EH (cell line): ENCODE measurements at regions not wholly inside any gene's neighbourhood (a gene's known extent, or its start where the extent isn't known, plus 50 kb on each side); places are given as distances from the start of the nearest gene placed in this dataset.

Source experiments
- DNase-seq: peaks from one replicate; pipeline ENCODE4 v3.0.0-alpha.2; 2015; ENCODE audit warnings: low read depth

DNA sequence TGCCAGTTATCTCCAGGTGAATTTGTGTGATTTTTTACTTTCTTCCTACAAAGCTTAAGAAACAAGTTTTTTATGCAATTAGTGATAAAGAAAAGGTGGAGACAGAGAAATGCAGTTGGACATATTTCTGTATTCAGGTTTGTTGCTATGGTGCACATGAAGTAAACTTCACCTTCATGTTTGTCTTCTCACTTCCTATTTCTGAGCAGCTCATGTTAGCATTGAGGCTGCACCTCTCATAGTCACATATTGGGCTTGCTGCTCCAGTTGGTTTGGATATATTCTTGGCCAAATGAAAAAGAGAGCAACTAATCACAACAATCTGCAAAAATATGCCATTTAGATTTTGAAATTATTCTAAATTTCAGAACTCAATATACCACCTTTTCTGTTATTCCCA lies 475.6 kb upstream of the ZWINT start:
- no peak for DNase-seq

DNA sequence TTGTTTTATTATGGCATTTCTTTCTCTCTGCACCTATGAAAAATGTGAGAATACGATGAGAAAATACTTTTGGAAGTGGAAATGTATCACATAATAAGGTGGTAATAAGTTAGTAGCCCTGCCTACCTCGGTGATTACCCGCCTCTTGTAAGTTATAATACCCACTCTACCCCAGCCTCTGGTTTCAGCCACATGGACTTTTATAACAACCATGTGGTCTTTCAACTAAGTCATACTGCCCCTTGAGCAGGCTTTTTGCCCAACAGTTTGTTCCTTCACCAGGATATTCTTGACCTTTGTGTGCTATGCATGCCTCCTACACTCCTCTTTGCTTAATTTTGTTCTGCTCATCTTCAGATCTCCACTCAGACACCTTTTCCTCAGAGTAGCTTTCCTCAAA lies 470.6 kb upstream of the ZWINT start:
- no peak for DNase-seq

DNA sequence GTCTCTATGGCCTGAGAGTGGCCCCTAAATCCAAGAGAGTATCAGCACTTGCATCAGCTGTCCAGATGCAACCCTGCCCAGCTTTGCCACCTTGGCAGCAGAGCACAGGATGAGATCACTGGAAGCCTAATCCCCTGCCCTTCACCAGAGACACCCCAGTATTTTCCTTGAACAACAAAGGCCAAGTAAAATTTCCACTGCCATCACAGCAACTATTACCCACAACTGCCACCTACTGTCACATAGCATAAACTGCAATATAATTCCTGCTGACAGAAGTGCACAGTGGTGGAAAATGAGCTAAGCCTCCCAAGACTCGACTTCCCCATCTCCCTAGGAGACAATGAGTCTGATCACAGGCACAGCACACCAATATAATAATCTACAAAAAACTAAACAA lies 462.8 kb upstream of the ZWINT start:
- no peak for DNase-seq

DNA sequence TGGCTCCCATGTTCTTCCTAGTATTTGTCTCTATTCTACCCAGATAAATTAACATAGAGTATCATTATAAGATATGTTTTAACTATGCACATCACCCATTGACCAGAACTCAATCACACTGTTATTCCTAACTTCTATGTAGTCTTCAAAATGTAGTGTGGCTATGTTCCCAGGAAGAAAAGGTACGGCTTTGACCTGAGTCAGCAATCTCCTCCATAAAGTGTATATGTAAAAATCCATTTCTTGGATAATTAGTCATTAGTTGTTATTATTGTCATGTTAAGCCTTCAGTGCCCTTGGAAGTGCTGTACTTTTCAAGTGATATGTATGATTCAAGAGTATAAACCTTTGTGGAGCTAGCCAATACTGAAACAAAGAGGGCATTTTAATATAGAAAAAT lies 444.0 kb upstream of the ZWINT start:
- DNase-seq, result no peak

DNA sequence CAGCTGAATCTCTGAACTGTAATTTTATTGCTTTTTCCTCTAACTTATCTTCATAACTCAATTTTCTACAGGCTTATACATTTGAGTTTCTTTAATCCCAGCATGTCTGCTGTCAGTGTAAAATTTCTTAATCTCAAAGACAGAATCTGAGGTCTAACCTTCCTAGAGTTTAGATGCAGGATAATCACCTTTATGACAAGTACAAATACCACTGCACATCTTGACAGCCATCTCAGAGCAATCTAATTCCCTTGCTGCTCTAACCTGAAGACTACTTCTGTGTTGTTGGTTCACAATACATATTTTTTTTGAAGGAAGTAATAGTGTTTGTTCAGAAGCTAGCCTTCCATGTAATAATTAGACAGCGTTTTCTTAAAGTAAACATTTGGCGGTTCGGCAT lies 424.2 kb upstream of the ZWINT start:
- no peak for DNase-seq

DNA sequence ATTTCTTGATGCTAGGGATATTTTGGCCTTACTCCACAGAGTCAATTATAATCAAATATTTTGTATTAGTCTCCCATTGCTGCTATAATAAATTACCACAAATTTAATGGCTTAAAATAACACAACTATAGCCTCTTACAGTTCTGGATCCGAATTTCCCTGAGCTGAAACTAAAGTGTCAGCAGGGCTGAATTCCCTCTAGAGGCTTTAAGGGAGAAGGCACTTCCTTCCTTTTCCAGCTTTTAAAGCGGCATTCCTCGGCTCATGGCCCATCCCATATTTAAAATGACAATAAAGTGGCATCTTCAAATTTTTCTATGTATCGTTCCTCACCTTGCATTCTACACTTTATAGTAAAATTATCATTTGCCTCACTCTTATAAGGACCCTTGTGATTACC lies 421.4 kb upstream of the ZWINT start:
- DNase-seq, result no peak

DNA sequence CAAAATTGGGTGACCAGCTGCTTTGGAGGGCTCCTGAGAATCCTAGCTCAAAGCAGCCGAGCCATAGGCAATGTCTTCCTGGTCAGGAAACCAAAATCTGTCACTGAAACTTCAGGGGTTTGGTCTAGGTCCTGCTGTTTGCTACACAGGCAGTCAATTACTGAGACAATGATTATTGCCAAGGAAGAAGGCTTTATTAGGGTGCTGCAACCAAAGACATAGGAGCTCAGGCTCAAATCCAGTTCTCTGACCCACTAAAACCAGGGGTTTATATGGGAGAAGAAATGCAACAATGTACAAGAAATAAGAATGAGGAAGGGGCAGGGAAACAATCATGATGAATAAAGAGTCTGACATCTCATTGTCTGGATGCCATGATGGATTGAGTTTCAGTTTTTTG lies 410.3 kb upstream of the ZWINT start:
- DNase-seq, result no peak

DNA sequence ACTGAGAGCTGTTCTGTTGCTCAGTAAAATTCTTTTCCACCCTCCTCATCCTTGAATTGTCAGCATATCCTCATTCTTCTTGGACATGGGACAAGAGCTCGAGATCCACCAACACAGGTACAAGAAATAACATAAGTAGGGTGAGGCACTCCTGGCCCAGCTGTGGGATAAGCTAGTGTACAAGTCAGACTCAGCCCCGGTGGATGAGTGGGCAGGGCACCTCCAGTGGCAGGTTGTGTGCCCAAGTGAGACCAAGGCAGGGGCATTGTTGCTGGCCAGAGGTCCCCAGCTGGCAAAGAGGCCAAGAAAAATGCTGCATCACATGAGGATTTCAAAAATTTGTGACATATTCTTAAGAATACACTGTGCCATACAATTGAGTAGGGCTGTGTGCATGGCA lies 402.0 kb upstream of the ZWINT start:
- DNase-seq, result no peak

DNA sequence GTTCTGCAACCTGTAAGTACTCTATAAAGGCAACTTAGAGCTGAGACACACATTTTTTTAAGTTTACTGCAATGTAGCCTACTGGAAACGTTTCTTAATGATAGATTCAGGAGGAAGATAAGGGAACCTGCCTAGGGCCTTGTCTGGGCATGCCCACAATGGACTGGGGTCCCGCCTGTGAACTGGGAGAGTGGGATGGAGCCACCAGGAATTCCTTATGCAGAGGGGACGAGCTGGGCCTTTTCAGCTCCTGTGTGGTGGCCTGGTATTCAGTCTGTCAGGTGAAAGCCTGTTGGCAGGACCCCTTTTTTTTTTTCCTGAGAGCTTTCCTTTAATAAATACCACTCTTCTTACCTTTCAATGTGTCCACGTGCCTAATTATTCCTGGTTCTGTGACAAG lies 384.4 kb upstream of the ZWINT start:
- no peak for DNase-seq

DNA sequence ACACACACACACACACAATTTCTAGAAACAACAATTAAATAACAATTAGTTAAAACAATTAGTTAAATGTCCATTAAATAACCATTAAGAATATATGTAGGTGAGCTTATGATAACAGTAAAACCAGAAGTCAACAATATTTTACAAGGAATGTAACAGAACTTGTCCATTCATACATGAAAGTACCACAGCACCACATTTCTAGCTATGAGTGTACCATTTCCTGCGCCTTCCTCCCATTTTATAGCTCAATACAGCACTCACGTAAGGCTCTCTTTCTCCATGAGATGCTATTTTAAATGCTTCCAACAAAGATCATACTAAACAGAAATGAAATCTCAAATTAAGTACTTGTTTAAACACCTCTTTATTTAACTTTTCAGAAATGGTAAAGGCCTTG lies 367.3 kb upstream of the ZWINT start:
- DNase-seq, result no peak

DNA sequence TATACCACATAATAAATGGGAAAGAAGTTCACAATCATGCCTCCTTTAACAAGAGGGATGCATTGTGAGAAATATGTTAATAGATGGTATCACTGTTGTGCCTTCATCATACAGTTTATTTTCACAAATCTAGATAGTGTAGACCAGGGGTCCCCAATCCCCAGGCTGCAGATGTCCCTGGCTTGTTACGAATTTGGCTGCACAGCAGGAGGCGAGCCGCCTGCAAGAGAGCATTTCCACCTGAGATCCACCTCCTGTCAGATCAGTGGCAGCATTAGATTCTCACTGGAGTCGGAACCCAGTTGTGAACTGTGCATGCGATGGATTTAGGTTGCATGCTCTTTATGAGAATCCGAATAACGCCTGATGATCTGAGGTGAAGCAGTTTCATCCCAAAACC lies 361.9 kb upstream of the ZWINT start:
- no peak for DNase-seq

DNA sequence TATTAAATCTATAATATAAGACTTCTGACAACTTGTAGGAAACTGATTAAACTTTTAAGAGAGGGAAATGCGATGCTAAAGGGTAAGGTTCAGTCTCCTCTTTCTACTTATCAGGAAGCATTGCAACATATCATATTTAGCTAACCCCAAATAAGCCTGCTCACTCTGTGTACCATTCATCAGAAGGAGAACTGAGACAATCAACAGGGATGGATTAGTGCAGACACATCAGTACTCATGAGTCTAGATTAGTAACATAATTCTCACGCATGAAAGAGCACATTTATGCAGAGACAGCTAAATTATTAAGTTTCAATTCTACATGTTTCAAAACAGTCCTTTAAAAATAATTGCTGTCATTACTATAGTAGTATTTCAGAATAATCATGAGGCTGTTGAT lies 354.2 kb upstream of the ZWINT start:
- DNase-seq, result no peak

DNA sequence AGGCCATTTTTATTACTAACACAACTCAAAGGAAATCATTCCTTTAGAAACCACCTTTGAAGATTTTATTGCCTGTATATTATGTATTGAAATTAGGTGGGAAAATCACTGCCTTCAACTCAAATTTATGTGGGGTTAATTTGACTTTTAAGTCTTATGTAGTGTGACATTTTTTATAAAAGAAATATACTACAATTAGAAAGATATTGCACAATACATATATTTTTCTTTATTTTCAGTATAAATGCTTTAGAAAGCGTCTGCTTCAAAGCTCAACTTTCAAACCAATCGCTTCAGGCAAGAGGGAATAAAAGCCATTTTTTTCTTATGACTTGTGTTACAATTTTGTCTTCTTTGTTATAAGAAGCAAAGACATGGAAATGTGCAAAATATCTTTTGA lies 337.4 kb upstream of the ZWINT start:
- no peak for DNase-seq

DNA sequence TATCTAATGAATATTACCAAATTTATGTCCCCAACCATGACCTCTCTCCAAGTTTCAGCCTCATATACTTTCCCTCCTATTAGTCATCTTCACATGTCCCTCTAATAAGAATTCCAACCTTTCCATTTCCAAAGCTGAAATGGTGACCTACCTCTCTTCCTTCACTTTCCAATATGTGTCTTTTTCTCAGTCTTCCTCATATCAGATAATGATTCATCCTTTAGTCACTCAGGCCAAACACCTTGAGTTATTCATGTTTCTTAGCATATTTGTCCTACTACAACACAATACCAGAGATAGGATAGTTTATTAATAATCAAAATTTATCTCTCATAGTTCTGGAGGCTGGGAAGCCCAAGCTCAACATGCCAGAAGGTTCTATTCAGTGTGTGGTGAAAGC lies 318.5 kb upstream of the ZWINT start:
- DNase-seq, result no peak

DNA sequence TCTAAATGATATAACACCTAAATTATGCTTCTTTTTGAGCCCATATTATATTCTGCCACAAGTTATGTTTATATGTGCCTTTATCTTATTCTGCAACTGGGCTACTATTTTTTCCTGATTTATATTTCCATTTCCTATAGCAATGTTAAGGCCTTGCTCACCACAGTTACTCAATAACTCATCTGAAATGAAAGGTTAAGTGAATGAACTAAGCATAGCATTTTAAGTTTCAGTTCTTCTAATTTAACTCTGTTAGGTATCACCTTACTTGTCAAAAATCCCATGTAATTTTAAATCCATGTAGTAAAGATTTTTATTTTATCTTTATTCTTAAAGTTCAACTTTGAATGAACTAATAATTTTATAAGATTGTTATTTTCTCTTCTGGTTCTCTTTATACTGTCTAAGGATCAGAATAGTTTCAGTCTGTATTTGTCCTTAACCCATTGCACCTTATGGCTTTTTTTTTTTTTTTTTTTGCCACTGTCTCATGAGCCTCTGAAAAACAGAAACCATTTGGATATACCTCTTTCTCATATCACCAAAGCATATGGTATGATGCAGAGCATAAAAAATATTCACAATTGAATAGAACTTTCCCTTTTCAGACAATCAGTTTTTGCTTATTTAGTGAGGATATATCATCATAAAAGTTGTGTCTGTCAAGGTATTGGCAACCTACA lies 301.8 kb upstream of the ZWINT start:
- no peak for DNase-seq

DNA sequence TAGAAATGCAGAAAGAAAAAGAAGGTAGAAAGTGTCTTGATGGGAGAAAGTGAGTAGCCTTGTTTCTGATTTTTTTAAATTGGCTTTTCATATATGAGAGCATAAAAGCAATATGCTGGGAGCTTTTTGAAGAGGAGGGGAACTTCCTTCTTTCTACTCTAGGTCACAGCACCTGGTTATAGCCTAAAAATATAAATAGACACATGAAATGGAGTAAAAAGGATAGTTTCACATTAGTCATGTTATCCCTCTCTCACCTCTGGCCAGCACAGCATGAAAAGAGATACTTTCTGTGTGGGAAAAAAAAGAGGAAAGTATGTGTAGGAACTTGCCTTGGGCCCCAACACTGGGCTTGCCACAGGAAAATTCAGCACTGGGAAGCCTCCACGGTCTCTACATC lies 292.2 kb upstream of the ZWINT start:
- DNase-seq, result no peak

DNA sequence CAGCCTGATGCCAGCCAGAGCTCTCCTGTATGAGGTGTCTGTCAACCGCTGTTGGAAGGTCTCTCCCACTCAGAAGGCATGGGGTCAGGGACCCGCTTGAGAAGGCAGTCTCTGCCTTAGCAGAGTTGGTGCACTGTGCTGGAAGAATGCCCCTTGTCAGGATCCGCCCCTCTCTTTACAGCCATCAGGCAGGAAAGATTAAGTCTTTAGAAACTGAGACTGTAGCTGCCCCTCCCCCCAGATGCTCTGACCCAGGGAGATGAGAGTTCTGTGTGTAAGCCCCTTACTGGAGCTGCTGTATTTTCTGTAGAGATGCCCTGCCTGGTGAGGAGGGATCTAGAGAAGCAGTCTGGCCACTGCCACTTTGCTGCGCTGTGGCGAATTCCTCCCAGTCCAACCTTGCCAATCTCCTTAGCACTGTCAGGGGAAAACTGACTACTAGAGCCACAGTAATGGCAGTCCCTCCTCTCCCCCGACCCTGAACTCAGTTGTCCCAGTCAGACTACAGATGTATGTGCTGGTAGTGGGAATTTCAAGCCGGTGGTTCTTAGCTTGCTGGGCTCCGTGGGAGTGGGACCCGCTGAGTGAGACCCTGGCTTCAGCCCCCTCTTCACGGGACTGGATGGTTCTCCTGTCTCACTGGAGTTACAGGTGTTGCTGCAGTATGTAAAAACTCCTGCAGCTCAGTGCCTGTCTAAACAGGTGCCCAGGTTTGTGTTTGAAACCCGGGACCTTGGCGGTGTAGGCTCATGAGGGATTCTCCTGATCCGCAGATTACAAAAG lies 285.5 kb upstream of the ZWINT start:
- DNase-seq, result no peak

DNA sequence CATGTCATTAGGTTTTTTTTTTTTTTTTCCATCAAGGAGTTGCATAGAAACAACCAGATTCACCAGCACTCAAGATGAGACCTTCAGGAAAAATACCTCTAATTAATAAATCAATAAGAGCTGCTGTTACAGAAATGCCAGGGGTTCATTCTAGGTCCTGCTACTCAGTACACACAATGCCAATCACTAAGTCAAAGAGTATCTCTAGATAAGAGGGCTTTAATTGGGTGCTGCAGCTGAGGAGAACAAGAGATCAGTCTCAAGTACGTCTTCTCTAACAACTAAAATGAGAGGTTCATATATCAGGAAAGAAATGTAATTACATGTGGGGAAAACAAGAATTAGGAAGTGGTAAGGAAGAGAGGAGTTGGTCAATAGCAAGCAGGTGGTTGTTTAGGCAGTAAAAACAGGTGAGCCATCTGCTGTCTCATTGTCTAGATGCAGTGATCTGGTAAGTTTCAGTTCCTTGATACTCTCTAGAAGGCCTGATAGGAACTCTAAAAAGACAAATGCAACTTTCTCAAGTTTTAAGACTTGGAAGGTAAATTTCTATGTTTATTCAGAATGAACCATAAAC lies 272.9 kb upstream of the ZWINT start:
- DNase-seq, result no peak

DNA sequence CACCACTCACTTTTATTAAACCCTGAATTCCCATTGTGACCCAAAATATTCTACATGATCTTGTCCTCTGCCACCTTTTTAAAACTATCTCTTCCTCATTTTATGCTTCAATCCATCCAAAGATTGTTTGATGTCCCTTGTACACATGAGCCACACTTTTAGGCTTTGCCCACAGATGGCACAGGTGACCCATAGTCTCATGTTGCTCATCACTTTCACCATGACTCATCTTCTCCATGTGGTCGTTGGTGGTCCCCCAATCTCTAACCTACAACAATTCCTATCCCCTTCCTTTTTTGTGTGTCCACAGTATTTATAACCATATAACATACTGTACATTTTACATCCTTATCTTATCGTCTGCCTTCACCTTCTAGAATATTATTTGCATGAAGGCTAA lies 271.5 kb upstream of the ZWINT start:
- DNase-seq, result no peak

DNA sequence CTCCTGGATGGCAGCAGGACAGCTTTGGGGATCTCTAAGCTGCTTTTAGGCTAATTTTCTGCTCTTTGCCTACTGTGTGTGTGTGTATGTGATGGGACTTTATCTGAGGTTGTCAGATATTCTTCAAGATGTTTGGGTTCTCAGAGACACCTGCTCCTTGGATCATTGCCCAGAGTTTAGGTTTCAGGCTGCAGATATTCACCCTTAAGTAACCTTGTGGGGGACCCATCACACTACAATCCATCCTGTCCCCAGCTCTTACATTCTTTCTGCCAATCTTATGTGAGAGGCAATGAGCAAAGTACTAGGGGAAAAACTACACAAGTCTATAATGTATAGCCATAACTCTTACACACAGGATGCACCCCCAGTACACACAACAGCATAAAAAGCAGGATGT lies 263.0 kb upstream of the ZWINT start:
- no peak for DNase-seq

DNA sequence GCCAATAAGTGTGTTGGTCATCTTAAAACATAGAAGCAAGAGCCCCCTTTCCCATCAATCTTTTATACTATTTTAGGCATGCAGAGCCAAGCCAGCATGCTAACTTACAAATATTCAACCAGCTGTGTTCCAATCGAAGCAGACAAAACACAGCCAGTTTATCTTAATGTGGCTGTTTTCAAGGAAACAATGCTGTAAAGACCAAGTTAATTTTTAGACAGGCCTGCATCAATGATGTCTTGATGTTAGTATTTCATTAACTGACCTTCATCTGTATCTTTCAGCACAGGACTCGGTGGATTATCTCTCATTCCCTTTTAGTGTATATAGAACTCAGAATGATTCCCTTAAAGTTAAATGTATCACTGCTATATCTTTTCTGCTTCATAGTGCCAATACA lies 262.0 kb upstream of the ZWINT start:
- no peak for DNase-seq

DNA sequence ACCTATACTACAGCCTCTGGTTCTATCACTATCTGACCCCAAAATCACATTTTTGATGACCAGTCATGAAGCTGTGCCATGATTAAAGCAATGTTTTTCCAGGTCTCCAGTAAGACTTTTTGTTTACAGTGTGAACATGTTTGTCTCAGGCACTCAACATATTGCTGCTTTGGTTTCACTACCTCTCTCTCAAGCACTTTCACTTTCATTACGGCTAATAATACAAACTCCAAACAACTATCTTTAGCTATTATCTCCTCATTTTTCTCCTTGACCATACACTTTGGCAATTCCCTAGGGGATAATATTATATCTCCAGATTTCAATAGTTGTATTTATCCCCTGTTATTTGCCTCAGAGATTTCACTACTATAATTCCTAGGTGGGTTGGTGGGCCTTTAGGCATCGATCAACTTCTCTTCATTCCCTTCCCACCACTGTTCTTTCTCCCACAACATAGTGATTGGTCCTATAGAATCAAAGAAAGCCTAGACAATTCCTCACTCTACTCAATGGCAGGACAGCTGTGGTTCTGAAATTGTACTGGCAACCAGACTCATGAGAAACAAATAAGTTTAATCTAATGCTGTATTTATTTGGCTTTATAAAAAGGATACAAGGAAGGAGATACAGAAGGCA lies 261.4 kb upstream of the ZWINT start:
- DNase-seq, result no peak

DNA sequence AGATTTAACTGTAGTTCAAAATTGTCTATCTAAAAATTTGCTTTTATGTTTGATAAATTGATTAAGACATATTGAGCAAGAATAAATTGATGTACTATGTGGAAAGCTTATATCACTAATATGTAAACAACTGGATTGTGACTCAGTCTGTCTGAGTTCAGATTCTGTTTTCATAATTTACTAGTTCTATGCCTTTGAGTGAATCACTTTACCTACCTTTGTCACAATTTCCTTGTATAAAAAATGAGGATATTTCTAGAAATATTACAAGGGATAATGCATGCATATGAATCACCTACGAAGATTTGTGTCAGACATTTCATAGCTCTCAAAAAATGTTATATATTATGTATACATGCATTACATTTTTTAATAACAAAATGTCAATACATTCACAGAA lies 245.1 kb upstream of the ZWINT start:
- no peak for DNase-seq
